Testis (tissue), 2 donors: ENCODE measurements at regions not wholly inside any gene's neighbourhood (a gene's known extent, or its start where the extent isn't known, plus 50 kb on each side); places are given as distances from the start of the nearest gene placed in this dataset.

Source experiments
- CTCF ChIP-seq, 3 experiments: fragments of 450-650 bp in 2 of 3; fragments of 200-600 bp in 1 of 3; sonication (generic) in 1 of 3; IDR thresholded peaks; one replicate each; pipeline ENCODE4 v1.5.1; 2016 to 2019; ENCODE audit warnings: antibody characterized with exemption in 3 of 3, mild to moderate bottlenecking in 2 of 3, moderate library complexity in 1 of 3
- POLR2A ChIP-seq: fragments of 450-650 bp; IDR thresholded peaks from one replicate; pipeline ENCODE4 v1.6.1; 2017; ENCODE audit warnings: antibody characterized with exemption, mild to moderate bottlenecking, moderate library complexity

DNA sequence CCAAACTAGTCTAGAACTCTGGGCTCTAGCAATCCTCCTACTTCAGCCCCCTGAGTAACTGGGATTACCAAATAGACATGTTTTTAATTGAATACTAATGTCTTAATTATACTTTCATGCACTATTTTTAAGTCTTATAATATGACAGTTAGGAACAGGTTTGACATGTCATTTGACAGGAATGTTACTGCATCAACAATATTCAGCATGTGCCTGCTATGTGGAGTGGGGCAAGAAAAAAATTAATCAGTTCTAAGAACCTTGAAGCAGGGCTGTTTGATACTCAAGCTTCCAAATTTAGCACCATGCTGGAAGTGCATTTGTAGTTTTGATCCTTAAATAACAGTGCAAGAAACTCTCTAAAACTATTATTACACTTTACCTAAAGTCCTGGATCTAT is 265.3 kb downstream of the MZT1 start:
- TF ChIP-seq CTCF (IDR thresholded peaks at IDR 0.05) (no peak), POLR2A (no peak)
